Kidney (tissue), 13 donors: ENCODE measurements at regions not wholly inside any gene's neighbourhood (a gene's known extent, or its start where the extent isn't known, plus 50 kb on each side); places are given as distances from the start of the nearest gene placed in this dataset.

ENCODE experiments used
- DNase-seq, 5 donors: peaks; one replicate each; pipeline ENCODE4 v3.0.0-alpha.2; 2013 to 2020
- FAIRE-seq: peaks from 2 replicates; lab custom pipeline; 2012; peaks lifted over from hg19 to GRCh38; lab: Jason Lieb, UNC
- H3K27ac ChIP-seq, 2 donors: one replicate each; pipeline ENCODE4 v1.7.0; 2013; ENCODE audit warnings: low read depth in 2 of 2, low read length in 2 of 2, inconsistent platforms in 1 of 2
- H3K27me3 ChIP-seq: one replicate; pipeline ENCODE4 v1.7.1; 2013; ENCODE audit warnings: low read length, inconsistent platforms; ENCODE audit not compliant: control insufficient read depth, insufficient read depth
- H3K36me3 ChIP-seq, 3 donors: one replicate each; pipeline versions ENCODE4 v1.7.0 to v1.7.1; 2013; ENCODE audit warnings: low read length in 3 of 3, control low read depth in 1 of 3, inconsistent platforms in 1 of 3; ENCODE audit not compliant: insufficient read depth in 3 of 3, control insufficient read depth in 2 of 3
- H3K4me1 ChIP-seq, 3 donors: one replicate each; pipeline versions ENCODE4 v1.7.0 to v1.7.1; 2013; ENCODE audit warnings: low read length in 3 of 3, inconsistent platforms in 1 of 3, low read depth in 1 of 3; ENCODE audit not compliant: control insufficient read depth in 2 of 3, insufficient read depth in 2 of 3
- H3K4me3 ChIP-seq, 3 donors: one replicate each; pipeline versions ENCODE4 v1.7.0 to v1.8.1; 2013; ENCODE audit warnings: low read length in 3 of 3, control low read depth in 1 of 3, inconsistent platforms in 1 of 3
- H3K9ac ChIP-seq, 3 donors: one replicate each; pipeline versions ENCODE4 v1.7.0 to v1.7.1; 2013; ENCODE audit warnings: low read length in 3 of 3, control low read depth in 1 of 3, inconsistent platforms in 1 of 3
- H3K9me3 ChIP-seq, 3 donors: one replicate each; pipeline versions ENCODE4 v1.7.0 to v1.7.1; 2013; ENCODE audit warnings: low read length in 3 of 3, control low read depth in 1 of 3, inconsistent platforms in 1 of 3; ENCODE audit not compliant: control insufficient read depth in 2 of 3, insufficient read depth in 1 of 3
- intact Hi-C: fragments of 100-400 bp; cut with DNase I; formaldehyde crosslinking; loops from one replicate; pipeline ENCODE4 v1.11.1; 2022
- TF ChIP-seq, protein P1 (sequence below): IDR thresholded peaks from 3 replicates; pipeline ENCODE4 v1.5.1; 2012; ENCODE audit warnings: mild to moderate bottlenecking, moderate library complexity, borderline replicate concordance; ENCODE audit not compliant: insufficient read depth; ENCODE audit errors: extremely low read depth
- donor health status: control.
- donor health status: control.
- donor health status: control.
- donor health status: control.
- donor health status: control.
- donor health status: DM: yes; HTN: yes; CAD: no.
- donor health status: Normal renal cell carcinoma (clear cell type).

- Histone ChIP-seq H3K27ac (no peak overlapping the region), H3K4me3 (no peak overlapping the region), H3K4me1 (no peaks in the 10 kb centered on the region), H3K36me3 (no peaks in the 10 kb centered on the region), H3K27me3 (no peaks in the 10 kb centered on the region), H3K9me3 (no peaks in the 10 kb centered on the region), H3K9ac (no peak overlapping the region)
- DNase-seq (no peak), FAIRE-seq (no peak)
- TF ChIP-seq, protein P1, sequence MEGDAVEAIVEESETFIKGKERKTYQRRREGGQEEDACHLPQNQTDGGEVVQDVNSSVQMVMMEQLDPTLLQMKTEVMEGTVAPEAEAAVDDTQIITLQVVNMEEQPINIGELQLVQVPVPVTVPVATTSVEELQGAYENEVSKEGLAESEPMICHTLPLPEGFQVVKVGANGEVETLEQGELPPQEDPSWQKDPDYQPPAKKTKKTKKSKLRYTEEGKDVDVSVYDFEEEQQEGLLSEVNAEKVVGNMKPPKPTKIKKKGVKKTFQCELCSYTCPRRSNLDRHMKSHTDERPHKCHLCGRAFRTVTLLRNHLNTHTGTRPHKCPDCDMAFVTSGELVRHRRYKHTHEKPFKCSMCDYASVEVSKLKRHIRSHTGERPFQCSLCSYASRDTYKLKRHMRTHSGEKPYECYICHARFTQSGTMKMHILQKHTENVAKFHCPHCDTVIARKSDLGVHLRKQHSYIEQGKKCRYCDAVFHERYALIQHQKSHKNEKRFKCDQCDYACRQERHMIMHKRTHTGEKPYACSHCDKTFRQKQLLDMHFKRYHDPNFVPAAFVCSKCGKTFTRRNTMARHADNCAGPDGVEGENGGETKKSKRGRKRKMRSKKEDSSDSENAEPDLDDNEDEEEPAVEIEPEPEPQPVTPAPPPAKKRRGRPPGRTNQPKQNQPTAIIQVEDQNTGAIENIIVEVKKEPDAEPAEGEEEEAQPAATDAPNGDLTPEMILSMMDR: no peak
- intact Hi-C loops: no loop called here
Observed at GRCh38 chr5:115360046-115360685, 63.7 kb upstream of the CCDC112 start.

DNA sequence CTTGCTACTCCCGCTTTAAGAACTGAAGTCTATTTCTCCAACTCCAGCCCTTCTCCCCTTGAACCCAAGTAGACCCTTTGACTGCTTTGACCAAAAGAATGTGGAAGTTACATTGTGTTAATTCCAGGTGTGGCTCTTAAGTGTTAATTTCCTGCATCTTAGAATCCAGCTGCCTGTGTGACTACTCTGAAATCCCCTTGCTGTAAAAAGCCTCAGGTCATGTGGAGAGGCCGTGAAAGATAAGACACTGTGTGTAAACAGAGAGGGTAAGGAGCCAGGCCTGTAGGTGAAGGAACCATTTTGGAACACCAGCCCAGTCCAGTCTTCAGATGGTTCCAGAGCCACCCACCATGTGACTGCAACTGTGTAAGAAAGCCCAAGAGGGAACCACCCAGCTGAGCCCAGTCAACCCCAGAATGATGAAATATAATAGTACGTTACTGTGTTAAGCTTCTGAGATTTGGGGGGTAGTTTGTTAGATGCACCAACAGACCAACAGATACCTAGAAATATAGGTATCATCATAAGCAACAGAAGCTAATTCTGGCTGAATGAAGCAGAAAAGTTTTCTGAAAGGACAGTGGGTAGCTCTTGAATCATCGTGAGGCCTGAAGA, 59.4 kb upstream of the CCDC112 start:
- FAIRE-seq: no peak

DNA sequence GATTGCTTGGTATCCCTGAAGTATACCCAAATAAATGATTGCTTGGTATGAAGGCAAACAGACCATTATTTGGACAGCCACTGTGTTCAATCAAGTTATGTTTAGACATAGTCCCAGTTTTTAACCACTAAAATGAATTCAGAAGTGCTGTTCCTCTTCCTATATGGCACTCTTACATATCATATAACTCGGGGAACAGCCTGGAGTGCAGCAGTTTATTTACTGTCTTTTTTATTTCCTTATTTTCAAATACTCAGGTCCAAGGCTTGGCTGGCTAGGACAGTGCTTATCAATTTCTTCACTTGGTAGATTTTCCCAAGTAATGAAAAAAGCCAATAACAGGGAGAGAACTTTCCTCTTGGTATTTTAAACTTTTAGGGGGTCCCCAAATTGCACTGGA, 58.6 kb upstream of the CCDC112 start:
- TF ChIP-seq, protein P1: no peak

More for the DNA sequence above, 59.4 kb upstream of the CCDC112 start:
- intact Hi-C loops: no loop called here
- TF ChIP-seq, protein P1: no peak
- no peak overlapping the region for H3K4me3 ChIP-seq
- DNase-seq: no peak
- no peaks in the 10 kb centered on the region for H3K27me3 ChIP-seq
- H3K9me3 ChIP-seq: peaks cover 0 to 3% (median 0%) of the 10 kb centered on the region in 3 donors
- H3K36me3 ChIP-seq: no peaks in the 10 kb centered on the region
- H3K4me1 ChIP-seq: no peaks in the 10 kb centered on the region
- H3K27ac ChIP-seq: no peak overlapping the region
- H3K9ac ChIP-seq: no peak overlapping the region

More for the DNA sequence above, 58.6 kb upstream of the CCDC112 start:
- no peaks in the 10 kb centered on the region for H3K4me1 ChIP-seq
- no peak overlapping the region for H3K27ac ChIP-seq
- no peaks in the 10 kb centered on the region for H3K27me3 ChIP-seq
- no peak for DNase-seq
- no peak overlapping the region for H3K4me3 ChIP-seq
- H3K36me3 ChIP-seq: no peaks in the 10 kb centered on the region
- FAIRE-seq: no peak
- no peak overlapping the region for H3K9ac ChIP-seq
- intact Hi-C loops: no loop called here
- H3K9me3 ChIP-seq: peaks cover 0 to 3% (median 0%) of the 10 kb centered on the region in 3 donors
